HG03571 (cell line): ENCODE measurements at regions not wholly inside any gene's neighbourhood (a gene's known extent, or its start where the extent isn't known, plus 50 kb on each side); places are given as distances from the start of the nearest gene placed in this dataset.

ENCODE experiments used
- ATAC-seq: cut with Tn5 transposase; IDR thresholded peaks from one replicate; pipeline ENCODE4 v1.9.1; 2021; ENCODE audit not compliant: unreplicated experiment

GRCh38 chr14:62133776-62134550 lies 371.7 kb downstream of the SNAPC1 start:
- ATAC-seq: no peak

- ATAC-seq: no peak
Observed at GRCh38 chr14:62138593-62138992, 376.4 kb downstream of the SNAPC1 start.

DNA sequence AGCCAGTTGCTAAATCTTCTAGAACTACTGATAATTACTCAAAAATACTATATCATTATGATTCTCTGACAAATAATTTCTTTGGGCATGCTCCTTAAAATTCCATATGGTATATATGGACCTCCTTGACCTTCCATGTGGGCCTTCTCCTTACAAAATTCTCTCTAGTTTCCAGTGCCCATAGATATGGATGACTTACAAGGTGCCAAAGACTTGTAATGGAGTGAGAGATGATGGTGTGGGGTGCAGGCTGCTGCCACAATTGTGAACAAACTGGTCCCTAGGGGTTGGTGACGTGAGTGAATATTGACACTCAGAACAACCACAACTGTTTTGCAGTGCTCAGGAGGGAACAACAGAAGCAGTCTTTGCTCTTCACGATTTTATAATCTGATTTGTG lies 378.9 kb downstream of the SNAPC1 start:
- ATAC-seq: no peak

GRCh38 chr14:62143245-62143644 lies 381.0 kb downstream of the SNAPC1 start:
- no peak for ATAC-seq

DNA sequence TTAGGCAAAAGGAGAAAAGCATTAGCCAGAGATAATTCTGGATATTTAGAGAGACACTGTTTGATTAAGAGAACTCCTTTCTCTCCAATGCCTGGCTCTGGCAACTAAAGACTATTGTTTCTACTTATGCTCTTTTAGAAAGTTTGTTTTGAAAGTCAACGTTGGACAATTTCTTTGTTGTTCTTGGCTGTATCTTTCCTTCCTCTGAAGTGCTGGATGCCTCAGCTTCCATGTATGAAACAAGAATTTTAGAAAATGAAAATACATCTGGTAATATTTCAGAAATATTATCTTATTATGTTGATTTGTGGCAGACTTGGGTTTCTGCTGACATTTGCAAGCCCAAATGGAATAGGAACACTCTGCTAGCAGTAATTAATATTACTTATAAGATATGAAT lies 382.6 kb downstream of the SNAPC1 start:
- no peak for ATAC-seq

DNA sequence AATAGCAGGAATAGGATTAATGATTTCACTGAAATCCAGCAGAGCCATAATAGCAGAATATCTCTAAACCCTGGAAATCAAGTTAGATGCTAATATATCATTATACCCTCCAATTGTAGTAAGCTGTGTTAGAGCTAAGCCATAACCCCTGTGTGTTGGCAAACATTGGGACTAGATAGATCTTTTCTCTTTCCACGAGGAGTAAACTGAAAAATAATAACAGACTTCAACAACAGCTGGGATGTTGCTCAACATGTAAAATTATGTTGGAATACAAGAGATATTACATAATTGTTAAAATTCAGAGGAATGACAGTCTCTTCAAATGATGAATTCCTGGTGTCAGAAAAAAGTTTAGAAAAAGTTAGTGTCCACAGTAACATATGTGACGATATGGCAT lies 383.8 kb downstream of the SNAPC1 start:
- ATAC-seq: no peak

- ATAC-seq: no peak
Observed at GRCh38 chr14:62156052-62156451, 393.8 kb downstream of the SNAPC1 start.

DNA sequence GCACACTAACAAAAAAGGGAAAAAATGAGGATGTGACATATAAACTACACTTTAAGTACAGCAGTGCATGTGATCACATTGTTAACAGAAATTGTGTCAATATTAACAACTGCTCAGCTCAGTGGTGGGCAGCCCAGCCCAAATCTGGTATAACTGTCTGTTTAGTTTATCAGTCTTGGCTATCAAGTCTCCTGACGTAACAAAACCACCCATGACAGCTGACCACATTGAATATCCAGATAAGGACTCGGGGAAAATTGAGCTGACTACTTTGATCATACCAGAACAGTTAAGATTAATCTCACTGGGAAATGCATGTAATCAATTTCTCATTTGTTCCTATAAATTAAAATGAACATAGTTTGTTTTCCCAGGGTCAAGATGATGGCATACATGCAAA lies 396.6 kb downstream of the SNAPC1 start:
- ATAC-seq: no peak

DNA sequence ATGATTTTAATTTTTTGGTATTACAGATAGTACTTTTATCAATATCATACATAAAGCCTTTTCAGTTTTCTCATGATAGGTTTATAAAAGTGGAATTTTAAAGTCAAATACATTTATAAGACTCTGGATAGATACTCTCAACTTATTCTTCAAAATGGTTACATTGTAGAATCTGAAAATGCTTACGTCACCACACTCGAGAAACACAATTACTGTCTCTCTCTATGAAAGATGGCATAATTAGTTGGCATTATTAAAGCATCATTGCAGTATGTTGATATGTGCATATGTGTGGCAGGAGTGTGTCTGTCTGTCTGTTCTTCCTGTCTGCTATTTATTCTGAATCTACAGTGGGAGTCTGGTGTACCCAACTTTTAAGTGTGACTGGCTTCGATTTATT lies 397.1 kb downstream of the SNAPC1 start:
- ATAC-seq: no peak

- ATAC-seq: peak; percentile 69
Observed at GRCh38 chr14:62162998-62163589, 400.9 kb downstream of the SNAPC1 start.

- no peak for ATAC-seq
Observed at GRCh38 chr14:62168564-62169155, 406.4 kb downstream of the SNAPC1 start.

- no peak for ATAC-seq
Observed at GRCh38 chr14:62179367-62180018, 417.3 kb downstream of the SNAPC1 start.

DNA sequence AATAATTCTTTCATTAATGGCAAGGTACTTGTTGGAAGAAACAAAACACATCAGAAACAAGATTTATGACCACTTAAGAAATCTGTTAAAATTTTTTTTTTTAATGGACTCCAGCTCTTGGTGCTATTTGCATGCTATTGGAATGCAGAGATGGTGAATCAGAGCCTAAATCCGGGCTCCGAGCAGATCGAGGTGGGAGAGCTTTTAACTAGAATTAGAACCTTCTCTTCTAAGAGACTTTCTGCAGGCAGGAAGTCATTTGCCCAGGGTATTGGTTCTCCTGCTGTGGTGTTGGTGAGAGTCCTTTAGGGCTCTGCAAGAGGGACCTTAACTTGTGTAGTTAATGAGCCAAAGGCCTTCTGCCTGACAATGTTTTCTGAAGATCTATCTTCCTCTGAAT lies 419.4 kb downstream of the SNAPC1 start:
- no peak for ATAC-seq

DNA sequence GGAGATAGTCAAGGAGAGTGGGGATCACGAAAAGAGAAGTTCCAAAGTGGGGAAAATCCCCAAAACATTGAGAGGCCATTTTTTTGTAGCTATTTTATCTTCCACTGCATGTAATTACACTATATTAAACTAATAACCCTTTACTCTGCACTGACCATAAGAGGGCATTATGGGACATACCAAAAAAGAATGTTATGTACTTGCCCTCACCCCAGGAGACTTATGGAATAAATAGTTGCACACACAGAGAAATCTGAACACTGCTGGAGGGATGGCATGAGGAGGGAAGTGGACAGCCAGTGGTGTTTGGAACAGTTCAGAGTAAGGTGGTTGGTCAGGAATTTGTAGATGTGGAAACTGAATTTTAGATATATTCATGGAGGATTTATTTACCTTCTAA lies 422.9 kb downstream of the SNAPC1 start:
- no peak for ATAC-seq

- ATAC-seq: no peak
Observed at GRCh38 chr14:62187265-62187664, 425.0 kb downstream of the SNAPC1 start.

DNA sequence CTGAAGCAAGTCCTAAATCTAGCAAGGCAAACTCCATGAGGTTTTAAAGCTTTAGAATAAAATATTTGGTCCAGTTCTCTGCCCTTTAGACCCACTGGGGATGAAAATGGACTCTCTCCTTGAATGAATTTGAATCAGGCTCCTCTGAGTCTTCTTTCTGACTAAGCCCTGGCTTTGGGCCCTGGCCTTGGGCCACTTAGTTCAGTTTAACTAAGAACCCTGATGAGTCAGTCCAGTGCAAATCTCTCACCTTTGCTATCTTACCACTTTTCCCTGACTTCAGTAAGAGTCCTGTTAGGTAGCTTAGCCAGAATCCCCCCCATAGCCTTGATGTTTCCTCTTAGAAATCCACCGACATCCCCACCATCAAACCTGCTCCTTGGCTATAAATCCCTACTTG lies 427.5 kb downstream of the SNAPC1 start:
- no peak for ATAC-seq

- no peak for ATAC-seq
Observed at GRCh38 chr14:62206456-62206855, 444.2 kb downstream of the SNAPC1 start.

DNA sequence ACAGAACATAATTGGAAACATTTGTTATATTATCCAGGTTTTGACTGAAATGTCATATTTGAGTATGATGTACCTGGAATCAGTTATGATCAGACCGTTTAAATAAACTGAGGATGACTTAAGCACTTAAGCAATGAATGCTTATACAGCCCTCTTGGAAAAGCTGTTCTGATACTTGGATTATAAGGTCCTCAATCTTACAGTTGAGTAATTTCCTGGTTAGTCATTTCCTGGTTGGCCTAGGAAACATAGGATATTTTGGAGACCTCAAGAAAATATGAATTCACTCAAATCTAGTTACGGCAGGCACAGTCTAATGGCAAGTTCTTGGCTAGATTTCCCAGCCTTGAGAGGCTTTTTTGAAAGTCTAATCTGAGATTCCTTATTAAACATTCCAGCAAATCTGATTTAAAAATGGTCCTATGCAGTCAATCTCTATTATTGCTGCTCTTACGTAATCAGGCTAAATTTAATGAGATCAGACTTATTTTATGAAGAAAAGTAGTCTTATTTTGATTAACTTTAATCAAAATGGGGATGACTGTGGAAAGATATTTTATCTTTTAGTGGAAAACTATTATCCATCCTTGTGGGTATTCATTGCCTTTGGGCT lies 447.2 kb downstream of the SNAPC1 start:
- ATAC-seq: no peak

DNA sequence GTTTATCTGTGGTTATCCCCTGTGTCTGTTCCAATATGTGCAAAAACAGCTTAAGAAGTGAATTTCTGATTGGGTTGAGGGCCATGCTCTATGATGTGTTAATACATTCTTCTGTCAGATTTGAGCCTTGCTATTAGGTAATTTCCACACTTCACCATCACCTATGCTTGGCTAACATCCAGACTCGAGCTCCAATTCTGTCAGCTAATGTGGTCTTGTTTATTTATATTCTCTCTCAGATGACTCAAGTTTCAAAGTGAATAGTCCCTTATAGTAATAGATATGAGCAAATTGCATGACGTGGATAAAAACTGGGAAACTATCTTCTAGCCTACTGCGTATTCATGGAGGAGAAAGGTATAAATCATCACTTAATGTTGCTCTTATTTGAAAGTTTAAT lies 451.3 kb downstream of the SNAPC1 start:
- ATAC-seq: no peak

DNA sequence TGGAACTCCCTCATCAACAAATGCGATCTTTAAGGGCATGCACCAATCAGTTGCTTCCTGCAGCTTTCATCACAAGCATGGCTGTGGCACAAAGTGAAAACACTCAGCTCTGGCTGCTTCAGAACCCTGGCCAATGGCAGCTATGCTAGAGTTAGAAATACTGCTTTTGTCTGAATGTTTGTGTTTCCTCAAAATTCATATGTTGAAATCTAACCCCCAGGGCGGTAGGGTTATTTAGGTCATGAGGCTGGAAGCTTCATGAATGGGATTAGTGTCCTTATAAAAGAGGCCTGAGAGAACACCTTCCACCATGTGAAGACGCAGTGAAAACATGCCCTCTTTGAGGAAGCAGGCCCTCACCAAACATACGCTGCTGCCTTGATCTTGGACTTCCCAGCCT lies 453.9 kb downstream of the SNAPC1 start:
- no peak for ATAC-seq

DNA sequence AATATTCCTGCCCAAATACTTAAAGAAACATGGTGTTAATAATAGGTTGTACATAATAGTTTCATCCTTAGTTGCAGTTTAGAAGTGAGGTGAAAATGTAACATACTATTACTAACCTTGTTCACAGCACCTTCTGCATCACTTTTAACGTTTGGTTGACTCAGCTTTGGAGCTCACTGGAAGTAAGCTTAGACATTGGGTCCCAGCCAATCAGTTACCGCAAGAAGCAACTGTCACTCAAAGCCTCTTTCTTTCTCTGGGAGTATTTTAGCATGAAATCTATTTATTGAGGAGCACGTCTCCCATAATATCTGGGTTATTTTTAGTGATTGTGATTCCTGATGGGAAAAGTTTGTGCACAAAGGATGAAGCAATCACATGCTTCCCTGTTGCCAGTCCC lies 472.6 kb downstream of the SNAPC1 start:
- ATAC-seq: no peak

DNA sequence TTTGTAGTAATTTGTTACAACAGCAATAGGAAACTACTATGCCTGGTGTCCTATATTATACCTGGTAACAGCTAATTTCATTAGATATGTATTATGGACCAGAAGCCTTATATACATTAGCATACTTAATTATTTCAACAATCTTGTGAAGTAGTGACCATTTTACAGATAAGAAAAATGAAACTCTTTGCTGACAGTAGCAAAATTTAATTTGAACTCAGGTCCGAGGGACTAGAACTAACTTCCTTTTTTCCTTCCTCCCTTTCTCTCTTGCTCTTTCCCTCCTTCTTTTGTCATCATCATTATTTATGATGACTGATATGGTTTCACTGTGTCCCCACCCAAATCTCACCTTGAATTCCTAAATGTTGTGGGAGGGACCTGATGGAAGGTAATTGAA lies 482.0 kb downstream of the SNAPC1 start:
- no peak for ATAC-seq
